ENCODE measurements at regions not wholly inside any gene's neighbourhood (a gene's known extent, or its start where the extent isn't known, plus 50 kb on each side); places are given as distances from the start of the nearest gene placed in this dataset.

DNA sequence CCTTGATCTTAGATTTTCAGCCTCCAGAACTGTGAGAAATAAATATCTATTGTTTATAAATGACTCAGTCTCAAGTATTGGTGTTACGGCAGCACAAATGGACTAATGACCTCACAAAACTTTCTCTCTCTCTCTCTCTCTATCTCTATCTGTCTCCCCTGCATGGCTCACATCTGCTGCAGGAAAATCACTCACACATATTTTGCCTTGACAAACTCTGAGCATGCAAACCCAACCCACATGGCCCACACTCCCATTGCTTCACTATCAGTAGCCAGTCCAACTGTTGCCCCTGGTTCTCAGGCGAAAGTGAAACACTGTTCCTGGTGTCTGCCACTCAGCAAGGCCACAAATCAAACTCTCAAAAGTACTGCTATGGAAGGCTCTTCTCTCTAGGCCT is 66.4 kb upstream of the PIK3R1 start:
- TF ChIP-seq CTCF (IDR thresholded peaks at IDR 0.05; ENCODE audit: poor library complexity) (no peak), EZH2phosphoT487 (IDR thresholded peaks at IDR 0.05; ENCODE audit: low read depth, severe bottlenecking, unreplicated experiment) (no peak), EZH2 (IDR thresholded peaks at IDR 0.05; ENCODE audit: borderline replicate concordance) (no peak)

Data from hepatocyte (in vitro differentiated cells).